Heart left ventricle (tissue), 13 donors: ENCODE measurements at regions not wholly inside any gene's neighbourhood (a gene's known extent, or its start where the extent isn't known, plus 50 kb on each side); places are given as distances from the start of the nearest gene placed in this dataset.

Source experiments
- CTCF ChIP-seq, 12 donors: fragments of 200-600 bp; sonication (generic) in 4 of 12; IDR thresholded peaks; one replicate each; pipeline versions ENCODE4 v1.5.0 to v1.8.0; 2018 to 2022; ENCODE audit warnings: antibody characterized with exemption in 12 of 12, mild to moderate bottlenecking in 5 of 12
- POLR2A ChIP-seq, 2 donors: fragments of 450-650 bp; IDR thresholded peaks; one replicate each; pipeline ENCODE4 v1.6.1; 2017; ENCODE audit warnings: antibody characterized with exemption in 2 of 2, mild to moderate bottlenecking in 2 of 2, moderate library complexity in 2 of 2
- donor health status: ischemic (EF 13 %, LVEDD 7.1; RV severe dilation, severe dysfunction).
- donor health status: DM: no; HTN: yes; CAD: no.
- donor health status: DM: no; HTN: no; CAD: no.
- donor health status: ischemic (EF 25% LVEDD 6.9; RV normal size, moderate dysfunction).
- donor health status: ischemic (EF 25% LVEDD 5.7; RV mildly dilated, moderate dysfunction).
- donor health status: ischemic (EF 35%, LVEDD 5.7; RV mildly dilated, moderate dysfunction).
- donor health status: nonischemic (EF 11% LVEDD 7.7; RV severe dilation, severe dysfunction).
- donor health status: DM: yes; HTN: yes; CAD: no.
- donor health status: PGD.
- donor health status: ischemic (EF 29% LVEDD 5.4; RV normal size, mild dysfunction).
- donor health status: nonischemic (EF 23%, LVEDD 6.1; RV moderate dilation, normal function).

- TF ChIP-seq CTCF (IDR thresholded peaks at IDR 0.05) = no peak
- no peak for TF ChIP-seq POLR2A (IDR thresholded peaks at IDR 0.05)
Measured at GRCh38 chr21:27548486-27548885, 581.6 kb upstream of the ADAMTS5 start.
